COLO668 (cell line): ENCODE measurements at regions not wholly inside any gene's neighbourhood (a gene's known extent, or its start where the extent isn't known, plus 50 kb on each side); places are given as distances from the start of the nearest gene placed in this dataset.
"Not testable (repeated sequence)": the region's sequence is repeated elsewhere in the genome, so short reads cannot be mapped to it uniquely, and the experiment has no call there.

Experiments used
- DNase-seq: peaks from one replicate; lab custom pipeline; 2025; ENCODE audit not compliant: unreplicated experiment; lab: John Stamatoyannopoulos, UW

DNA sequence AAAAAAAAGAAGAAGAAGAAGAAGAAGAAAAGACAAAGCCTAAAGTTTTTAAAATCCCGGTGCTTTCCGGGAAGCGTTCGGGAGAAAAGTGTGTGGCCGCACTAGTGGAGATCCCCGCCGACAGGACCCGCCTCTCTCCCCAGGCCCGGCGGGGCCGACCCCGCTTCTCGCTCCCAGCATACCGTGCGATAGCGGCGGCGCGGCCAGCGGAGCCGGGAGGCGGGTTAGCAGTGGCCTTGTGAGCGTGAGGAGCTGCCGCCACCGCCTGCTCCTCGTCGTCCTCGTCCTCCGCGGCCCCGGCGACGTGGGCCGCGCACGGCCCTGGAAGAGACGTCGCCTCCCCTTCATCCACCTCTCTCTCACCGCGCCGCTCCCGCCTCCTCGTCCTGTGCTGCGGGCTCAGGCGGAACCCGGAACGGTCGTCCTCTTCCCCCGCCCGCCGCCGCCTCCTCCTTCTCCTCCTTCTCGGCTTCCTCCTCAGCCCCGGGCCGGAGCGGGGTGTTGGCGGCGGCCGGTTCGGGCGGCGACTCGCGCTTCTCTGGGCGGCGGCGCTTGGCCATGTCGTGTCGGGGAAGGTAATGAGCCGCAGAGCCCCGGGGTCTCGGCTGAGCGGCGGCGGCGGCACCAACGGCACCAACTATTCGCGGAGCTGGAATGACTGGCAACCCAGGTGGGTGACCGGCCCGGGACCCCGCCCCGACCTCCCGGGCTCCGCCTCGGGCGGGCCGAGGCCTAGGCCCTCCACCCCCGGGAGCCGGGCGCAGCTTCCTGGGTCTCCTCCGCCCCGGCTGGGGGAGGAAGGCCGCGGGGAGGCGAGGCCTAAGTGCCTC, 62.6 kb upstream of the CDR2 start:
- DNase-seq, result peak; percentile 86

DNA sequence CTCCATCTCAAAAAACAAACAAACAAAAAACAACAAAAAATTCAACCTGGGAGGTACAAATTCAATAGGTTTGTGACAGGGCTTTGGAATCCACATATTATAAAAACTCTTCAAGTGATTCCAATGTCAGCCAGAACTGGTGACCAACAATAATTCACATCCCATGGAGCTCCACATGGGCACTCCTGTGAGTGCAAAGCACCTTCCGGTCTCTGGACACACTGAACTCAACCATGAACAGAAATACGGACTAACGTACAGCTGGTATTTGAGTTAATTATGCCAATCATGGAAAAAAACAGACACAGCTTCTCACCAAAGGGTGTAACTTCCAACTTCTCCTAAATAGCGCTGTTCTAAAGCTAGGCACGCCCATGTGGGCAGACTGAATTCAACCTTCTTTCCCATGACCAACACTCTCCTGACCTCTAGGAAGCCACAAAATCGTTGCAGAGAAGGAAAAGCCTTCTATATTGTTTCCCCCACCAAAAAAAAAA, 62.0 kb upstream of the CDR2 start:
- DNase-seq, result not testable (repeated sequence)

DNA sequence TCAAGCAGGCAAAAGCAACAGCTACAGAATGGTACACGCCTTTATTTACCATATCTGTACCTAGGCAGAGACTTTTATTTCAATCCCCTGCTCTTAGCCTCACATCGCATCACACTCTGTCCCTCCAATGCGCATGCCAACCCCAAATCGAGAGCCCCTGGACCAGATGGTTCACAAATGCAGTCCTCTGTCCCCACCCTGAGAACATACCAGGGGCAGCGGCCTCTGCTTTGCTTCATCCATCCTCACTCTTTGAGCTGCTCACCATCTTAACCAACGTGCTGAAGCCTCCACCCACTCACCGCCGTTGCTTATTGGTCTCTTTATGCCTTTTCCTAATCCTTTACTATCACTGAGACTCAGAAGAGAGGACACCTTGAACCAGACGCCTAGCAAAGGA, 56.9 kb upstream of the CDR2 start:
- DNase-seq, result not testable (repeated sequence)

DNA sequence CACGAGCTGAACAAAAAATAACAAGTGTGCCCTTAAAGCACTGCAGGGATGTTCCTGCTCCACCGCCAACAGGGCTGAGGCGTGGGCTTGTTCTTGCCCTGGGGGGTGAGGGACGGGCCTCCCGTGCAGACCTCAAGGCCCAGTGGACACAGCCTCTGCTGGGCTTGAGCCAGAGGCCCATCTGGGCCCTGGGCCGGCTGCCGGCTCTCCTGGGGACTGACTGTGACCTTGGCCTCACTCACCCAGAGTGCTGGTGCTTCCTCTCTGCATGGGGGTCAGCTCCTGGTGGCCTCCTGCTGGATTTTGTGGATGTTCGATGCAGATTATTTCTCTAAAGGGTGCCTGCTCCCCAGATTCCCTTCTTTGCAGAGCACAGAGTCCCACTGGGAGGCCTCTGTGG, 54.2 kb upstream of the CDR2 start:
- DNase-seq, result no peak

GRCh38 chr16:22427556-22427955, 53.1 kb upstream of the CDR2 start:
- no peak for DNase-seq

- DNase-seq, result no peak
These were observed 51.4 kb upstream of the CDR2 start for GRCh38 chr16:22425847-22426246.

GRCh38 chr16:22425036-22425801, 50.8 kb upstream of the CDR2 start:
- no peak for DNase-seq

GRCh38 chr16:22424161-22424937, 49.9 kb upstream of the CDR2 start:
- no peak for DNase-seq
